Left colon (tissue), 2 donors: ENCODE measurements at regions not wholly inside any gene's neighbourhood (a gene's known extent, or its start where the extent isn't known, plus 50 kb on each side); places are given as distances from the start of the nearest gene placed in this dataset.

Experiments
- ATAC-seq: fragments of 200-7000 bp; cut with Tn5 transposase; one replicate; pipeline ENCODE4 v1.9.1; 2020; ENCODE audit warnings: mild to moderate bottlenecking, moderate library complexity
- DNase-seq, 2 donors: peaks; one replicate each; pipeline ENCODE4 v3.0.0-alpha.2; 2020
- intact Hi-C, 2 donors: fragments of 100-400 bp; cut with DNase I in 1 of 2; cut with micrococcal nuclease in 1 of 2; formaldehyde crosslinking; loops; one replicate each; pipeline versions ENCODE4 v1.11.2 to v1.14.0; 2022; cut with DNase I, micrococcal nuclease
- donor health status: DM: no; HTN: no; CAD: no.
- donor health status: DM: yes; HTN: yes; CAD: no.

DNA sequence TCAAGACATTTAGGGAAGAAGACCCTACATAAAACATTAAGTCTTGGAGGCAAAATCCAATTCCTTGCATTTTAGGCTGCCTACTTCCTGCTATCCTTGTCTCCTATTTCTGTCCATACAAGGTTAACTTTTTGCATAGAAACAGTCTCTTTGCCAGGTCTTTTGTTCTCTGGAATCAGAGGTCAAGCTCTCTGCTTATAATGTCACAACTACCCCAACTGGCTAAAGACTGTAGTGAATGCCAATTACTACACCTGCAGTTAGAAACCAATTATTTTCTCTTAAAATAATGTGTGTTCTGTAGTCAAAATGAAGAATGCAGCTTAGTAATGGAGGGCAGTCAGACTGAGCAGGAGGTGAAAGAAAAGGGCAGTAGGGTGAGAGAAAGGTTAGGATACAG, 856.2 kb downstream of the TUSC7 start:
- DNase-seq (no peak), ATAC-seq (no peak)
- intact Hi-C loops: no loop called here

DNA sequence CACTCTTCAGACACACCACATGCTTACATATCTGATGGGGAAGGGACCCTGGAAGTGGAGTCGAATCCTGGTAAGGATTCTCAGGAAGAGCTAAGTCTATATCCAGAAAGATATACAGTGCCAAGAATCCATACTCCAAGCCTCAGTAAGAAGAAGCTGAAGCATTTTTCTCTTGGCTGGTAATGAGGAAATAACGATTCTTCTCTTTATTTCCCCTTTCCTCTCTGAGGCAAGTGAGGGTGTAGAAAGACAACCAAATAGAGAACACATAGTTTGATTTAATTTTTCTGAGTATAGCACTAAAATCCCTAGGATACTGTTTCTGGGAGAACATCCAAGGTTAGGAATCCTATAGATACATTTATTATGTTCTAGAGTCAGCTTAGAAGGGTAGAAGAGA, 857.3 kb downstream of the TUSC7 start:
- ATAC-seq: no peak
- intact Hi-C loops: no loop called here
- no peak for DNase-seq

DNA sequence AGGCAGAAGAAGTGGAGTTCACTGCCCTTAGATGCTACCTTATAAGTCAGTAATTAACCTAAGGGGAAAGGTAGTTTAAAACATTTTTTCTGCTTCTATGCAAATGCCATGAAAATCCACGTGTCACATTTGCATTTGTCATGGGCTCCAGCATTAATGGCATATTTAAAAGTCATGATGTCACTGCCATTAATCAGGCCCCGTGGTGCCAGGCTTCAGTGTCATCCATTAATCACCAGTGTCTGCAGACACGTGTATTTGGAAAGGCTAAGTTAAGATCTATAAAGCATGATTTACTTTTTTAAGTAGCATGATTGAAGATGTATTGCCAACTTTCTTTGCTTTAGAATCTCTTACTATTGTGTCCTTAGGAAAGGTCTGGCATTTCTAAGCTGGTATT, 857.8 kb downstream of the TUSC7 start:
- no peak for ATAC-seq
- no peak for DNase-seq
- intact Hi-C loops: no loop called here

DNA sequence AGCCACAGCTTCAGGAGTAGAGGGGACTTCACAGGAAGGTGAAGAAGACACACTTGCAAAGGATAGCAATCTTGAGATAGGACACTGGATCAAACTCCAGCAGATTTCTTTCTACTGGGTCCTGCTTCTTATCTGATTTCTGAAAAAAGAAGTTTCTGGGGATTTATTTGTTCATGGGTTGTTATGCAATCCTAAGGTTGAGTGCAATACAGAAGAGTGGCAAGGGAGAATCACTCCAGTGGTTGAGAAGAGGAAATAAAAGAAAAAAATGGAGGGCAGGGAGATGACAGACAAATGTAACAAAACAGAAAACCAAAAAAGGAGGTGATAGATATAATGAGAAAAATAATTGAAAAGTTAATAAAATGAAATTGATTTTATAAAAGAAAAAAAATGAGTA, 858.3 kb downstream of the TUSC7 start:
- intact Hi-C loops: no loop called here
- ATAC-seq: no peak

GRCh38 chr3:117572786-117573185, 863.2 kb downstream of the TUSC7 start:
- intact Hi-C loops: no loop called here
- ATAC-seq (no peak), DNase-seq (no peak)

More for the DNA sequence above, 858.3 kb downstream of the TUSC7 start:
- no peak for DNase-seq

DNA sequence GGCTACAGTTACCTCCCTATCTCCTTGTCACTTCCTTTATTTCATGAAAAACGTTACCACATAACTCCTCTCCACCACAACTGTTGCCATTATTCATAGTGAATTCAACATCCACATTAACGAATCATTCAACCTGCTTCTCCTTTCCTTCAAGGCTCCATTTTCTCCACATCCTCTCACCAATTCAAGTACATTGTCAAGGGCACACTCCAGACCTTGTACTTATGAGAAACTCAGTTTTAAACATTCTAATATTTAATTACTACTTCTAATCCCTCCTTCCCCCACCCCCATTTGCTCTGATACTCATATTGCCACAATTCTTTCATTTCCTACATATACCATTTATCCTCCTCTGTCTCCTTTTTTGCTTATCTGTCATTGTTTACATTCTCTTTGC, 871.2 kb downstream of the TUSC7 start:
- DNase-seq (no peak), ATAC-seq (no peak)
- intact Hi-C loops: no loop called here

DNA sequence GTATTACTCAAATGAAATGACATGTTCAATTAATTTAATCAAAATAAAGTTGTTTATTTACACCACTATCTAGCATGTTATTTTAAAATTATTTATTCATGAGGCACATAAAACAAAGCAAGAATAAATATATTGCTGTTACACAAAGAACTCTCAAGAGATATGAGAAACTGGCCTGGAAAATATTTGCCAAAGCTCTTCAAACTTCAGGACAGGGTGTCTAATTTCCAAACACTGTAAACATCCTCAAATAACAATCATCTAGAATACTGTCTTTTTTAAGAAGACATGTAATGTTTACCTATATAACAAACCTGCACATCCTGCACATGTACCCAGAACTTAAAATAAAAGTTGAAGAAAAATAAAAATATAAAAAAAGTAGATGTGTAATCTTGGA, 876.6 kb downstream of the TUSC7 start:
- no peak for DNase-seq
- ATAC-seq: no peak
- intact Hi-C loops: no loop called here

DNA sequence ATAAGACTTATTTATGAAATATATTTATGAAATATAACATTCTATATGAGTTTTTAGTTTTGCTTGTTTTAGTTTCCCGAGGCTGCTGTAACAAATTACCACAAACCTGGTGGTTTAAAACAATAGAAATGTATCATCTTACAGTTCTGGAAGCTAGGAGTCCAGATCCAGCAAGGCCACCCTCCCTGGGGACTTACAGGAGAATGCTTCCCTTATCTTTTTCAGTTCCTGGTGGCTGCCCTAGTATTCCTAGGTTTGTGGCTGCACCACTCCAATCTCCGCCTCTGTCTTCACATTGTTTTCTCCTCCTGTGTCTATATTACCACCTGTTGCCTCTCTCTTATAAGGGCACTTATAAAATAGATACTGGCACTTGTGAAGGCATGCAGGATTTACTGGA, 877.8 kb downstream of the TUSC7 start:
- intact Hi-C loops: no loop called here
- no peak for ATAC-seq

DNA sequence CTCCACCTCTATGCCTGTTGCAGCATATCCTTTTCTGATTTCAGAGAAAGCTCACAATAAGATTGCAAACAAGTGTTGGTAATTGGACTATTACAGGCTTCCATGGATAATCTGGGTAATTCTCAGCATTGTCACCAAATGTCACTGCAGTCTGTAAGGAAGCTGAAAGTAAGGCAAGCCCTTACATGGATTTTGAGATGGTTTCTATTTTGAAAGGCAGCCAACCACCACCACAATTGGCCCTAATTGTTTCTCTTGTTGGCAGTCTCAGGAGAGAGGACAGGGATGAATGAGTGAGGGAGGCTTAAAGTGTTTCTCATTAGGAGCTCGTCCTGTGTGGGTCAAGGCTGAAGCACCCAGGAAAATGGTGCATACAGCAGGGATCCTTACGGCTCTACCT, 879.9 kb downstream of the TUSC7 start:
- no peak for DNase-seq
- intact Hi-C loops: no loop called here

More for the DNA sequence above, 877.8 kb downstream of the TUSC7 start:
- no peak for DNase-seq

GRCh38 chr3:117595615-117596014, 886.0 kb downstream of the TUSC7 start:
- intact Hi-C loops: no loop called here
- ATAC-seq (no peak), DNase-seq (no peak)

More for the DNA sequence above, 879.9 kb downstream of the TUSC7 start:
- ATAC-seq: no peak

DNA sequence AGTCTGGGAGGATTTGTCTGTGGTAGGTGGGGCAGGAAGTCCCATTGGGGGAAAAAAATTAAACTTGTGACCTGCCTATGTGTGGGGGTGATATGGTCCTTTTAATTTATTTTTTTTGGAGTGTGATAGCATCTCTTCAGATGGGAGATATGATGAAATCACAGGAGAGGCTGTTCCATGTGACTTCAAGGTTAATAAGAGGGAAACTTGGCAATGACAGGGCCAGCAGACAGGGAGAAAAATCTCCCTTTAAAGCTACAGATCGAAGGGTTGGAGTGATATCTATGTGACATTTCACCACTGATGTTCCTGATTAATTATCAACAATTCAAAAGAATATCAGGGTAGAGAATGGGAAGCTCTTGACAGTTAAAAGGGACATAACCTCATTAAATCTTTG, 886.9 kb downstream of the TUSC7 start:
- intact Hi-C loops: no loop called here
- DNase-seq (no peak), ATAC-seq (no peak)

- DNase-seq (no peak), ATAC-seq (no peak)
- intact Hi-C loops: no loop called here
Measured at GRCh38 chr3:117597865-117598264, 888.3 kb downstream of the TUSC7 start.

- intact Hi-C loops: no loop called here
- DNase-seq (no peak), ATAC-seq (no peak)
Measured at GRCh38 chr3:117600112-117600511, 890.5 kb downstream of the TUSC7 start.

GRCh38 chr3:117600666-117601065, 891.1 kb downstream of the TUSC7 start:
- ATAC-seq (no peak), DNase-seq (no peak)
- intact Hi-C loops: no loop called here

GRCh38 chr3:117602058-117602644, 892.6 kb downstream of the TUSC7 start:
- intact Hi-C loops: no loop called here
- DNase-seq (no peak), ATAC-seq (no peak)

- ATAC-seq: no peak
- intact Hi-C loops: no loop called here
- DNase-seq: no peak
Measured at GRCh38 chr3:117603097-117603496, 893.5 kb downstream of the TUSC7 start.

- intact Hi-C loops: no loop called here
- ATAC-seq: no peak
- no peak for DNase-seq
Measured at GRCh38 chr3:117606866-117607265, 897.3 kb downstream of the TUSC7 start.

DNA sequence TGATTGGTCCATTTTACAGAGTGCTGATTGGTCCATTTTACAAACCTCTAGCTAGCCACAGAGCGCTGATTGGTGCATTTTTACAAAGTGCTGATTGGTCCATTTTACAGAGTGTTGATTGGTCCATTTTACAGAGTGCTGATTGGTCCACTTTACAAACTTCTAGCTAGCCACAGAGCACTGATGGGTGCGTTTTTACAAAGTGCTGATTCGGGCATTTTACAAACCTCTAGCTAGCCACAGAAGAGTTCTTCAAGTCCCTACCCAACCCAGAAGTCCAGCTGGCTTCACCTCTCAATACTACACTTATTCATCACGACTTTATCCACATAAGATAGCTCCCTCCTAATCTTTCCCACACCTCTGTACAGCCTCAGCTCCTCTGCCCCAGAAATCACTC, 899.8 kb downstream of the TUSC7 start:
- ATAC-seq (no peak), DNase-seq (no peak)
- intact Hi-C loops: no loop called here

- ATAC-seq: no peak
- DNase-seq: no peak
- intact Hi-C loops: no loop called here
Measured at GRCh38 chr3:117610156-117610555, 900.6 kb downstream of the TUSC7 start.

- intact Hi-C loops: no loop called here
- DNase-seq (no peak), ATAC-seq (no peak)
Measured at GRCh38 chr3:117611211-117611610, 901.6 kb downstream of the TUSC7 start.

GRCh38 chr3:117616227-117616626, 906.6 kb downstream of the TUSC7 start:
- no peak for ATAC-seq
- intact Hi-C loops: no loop called here
- no peak for DNase-seq

DNA sequence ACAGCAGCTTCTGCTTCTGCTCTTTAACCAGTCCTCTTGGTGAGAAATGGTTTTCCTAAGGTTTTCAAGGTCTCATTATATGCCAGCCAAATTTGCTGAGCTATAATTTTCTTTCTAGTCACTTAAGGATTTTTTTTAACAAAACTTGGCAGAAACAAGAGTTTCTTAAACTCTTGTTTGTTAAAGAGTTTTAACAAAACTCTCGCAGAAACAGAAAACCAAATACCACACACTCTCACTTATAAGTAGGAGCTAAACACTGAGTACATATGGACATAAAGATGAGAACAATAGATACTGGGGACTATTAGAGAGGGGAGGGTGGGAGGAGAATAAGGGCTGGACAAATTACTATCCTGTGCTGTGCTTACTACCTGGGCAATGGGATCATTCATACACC, 908.3 kb downstream of the TUSC7 start:
- intact Hi-C loops: no loop called here
- ATAC-seq (no peak), DNase-seq (no peak)
